ENCODE measurements at regions not wholly inside any gene's neighbourhood (a gene's known extent, or its start where the extent isn't known, plus 50 kb on each side); places are given as distances from the start of the nearest gene placed in this dataset.

DNA sequence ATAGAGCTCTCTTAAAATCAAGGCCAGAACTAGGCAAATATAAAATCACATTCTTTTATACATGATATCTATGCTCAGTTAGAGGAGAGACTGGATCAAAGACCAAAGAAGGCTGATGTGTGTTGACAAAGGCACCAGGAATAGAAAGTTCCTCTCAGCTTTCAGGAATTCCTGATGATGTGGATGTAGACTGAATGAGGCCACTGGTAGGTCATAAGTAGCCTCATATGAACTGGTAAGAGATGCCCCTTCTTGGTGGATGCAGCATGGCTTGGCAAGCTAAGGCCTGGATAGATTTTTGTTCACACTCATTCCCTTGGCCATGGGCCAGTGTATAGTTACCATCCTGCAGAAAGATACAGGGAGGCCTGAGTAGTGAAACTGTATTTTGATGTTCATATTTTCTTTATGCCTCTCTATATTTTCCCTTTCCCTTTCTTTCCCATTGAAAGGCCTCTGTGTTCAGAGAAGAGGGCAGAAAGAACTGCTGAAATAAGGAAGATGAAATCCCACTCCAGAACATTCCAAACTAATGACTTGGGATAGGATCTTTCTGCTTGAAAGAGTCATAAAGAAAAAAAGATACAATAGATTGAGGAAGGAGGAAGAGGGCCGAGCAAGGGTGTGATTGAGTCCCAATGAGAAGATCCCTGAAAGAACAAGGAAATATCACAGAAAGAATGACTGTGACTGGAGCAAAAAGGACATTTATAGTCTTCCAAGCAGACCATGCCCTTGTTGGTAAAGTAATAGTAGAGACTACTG lies 2182.7 kb upstream of the PIK3C3 start:
- no peaks in the 10 kb centered on the region for H3K36me3 ChIP-seq (ENCODE audit: control insufficient read depth in 2 of 2, insufficient read depth in 2 of 2, low read length in 2 of 2)
- H3K4me3 ChIP-seq (ENCODE audit: low read length in 2 of 2), result no peak overlapping the region
- H3K4me1 ChIP-seq (ENCODE audit: control insufficient read depth in 2 of 2, insufficient read depth in 2 of 2, low read length in 2 of 2), result peaks cover 0 to 3% of the 10 kb centered on the region in 2 donors
- H3K9ac ChIP-seq (ENCODE audit: low read depth in 1 of 2, low read length in 2 of 2), result no peak overlapping the region
- H3K27ac ChIP-seq (ENCODE audit: low read depth in 2 of 2, low read length in 2 of 2), result no peak overlapping the region
- H3K27me3 ChIP-seq (ENCODE audit: control insufficient read depth in 2 of 2, insufficient read depth in 2 of 2, low read length in 2 of 2), result no peaks in the 10 kb centered on the region
- no peaks in the 10 kb centered on the region for H3K9me3 ChIP-seq (ENCODE audit: control insufficient read depth in 2 of 2, low read length in 2 of 2)

DNA sequence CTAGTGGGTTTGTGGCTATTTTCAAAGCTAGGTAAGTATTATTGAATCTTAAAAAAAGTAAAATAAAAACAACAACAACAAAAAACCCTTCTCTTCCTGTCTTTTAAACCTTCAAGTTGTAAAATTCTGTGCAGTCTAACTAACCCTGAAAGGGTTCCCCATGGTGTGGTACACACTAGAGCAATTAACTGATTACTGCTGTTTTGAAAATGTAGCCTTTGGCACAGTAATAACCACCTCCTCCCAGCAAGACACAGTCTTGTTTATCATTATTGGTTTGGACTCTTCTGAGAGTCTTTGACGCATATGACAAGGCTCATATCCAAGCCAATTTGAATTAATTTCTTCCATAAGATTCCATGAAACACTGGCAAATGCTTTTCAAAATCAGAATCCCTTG lies 2184.6 kb upstream of the PIK3C3 start:
- Histone ChIP-seq H3K36me3 (ENCODE audit: control insufficient read depth in 2 of 2, insufficient read depth in 2 of 2, low read length in 2 of 2) (no peaks in the 10 kb centered on the region), H3K4me1 (ENCODE audit: control insufficient read depth in 2 of 2, insufficient read depth in 2 of 2, low read length in 2 of 2) (peaks cover 0 to 3% of the 10 kb centered on the region in 2 donors), H3K4me3 (ENCODE audit: low read length in 2 of 2) (no peak overlapping the region), H3K27me3 (ENCODE audit: control insufficient read depth in 2 of 2, insufficient read depth in 2 of 2, low read length in 2 of 2) (no peaks in the 10 kb centered on the region), H3K9me3 (ENCODE audit: control insufficient read depth in 2 of 2, low read length in 2 of 2) (no peaks in the 10 kb centered on the region), H3K9ac (ENCODE audit: low read depth in 1 of 2, low read length in 2 of 2) (no peak overlapping the region), H3K27ac (ENCODE audit: low read depth in 2 of 2, low read length in 2 of 2) (no peak overlapping the region)

GRCh38 chr18:39764873-39765272 lies 2190.2 kb upstream of the PIK3C3 start:
- Histone ChIP-seq H3K4me1 (ENCODE audit: control insufficient read depth in 2 of 2, insufficient read depth in 2 of 2, low read length in 2 of 2) (peaks cover 0 to 2% of the 10 kb centered on the region in 2 donors), H3K27ac (ENCODE audit: low read depth in 2 of 2, low read length in 2 of 2) (no peak overlapping the region), H3K9me3 (ENCODE audit: control insufficient read depth in 2 of 2, low read length in 2 of 2) (no peaks in the 10 kb centered on the region), H3K9ac (ENCODE audit: low read depth in 1 of 2, low read length in 2 of 2) (no peak overlapping the region), H3K27me3 (ENCODE audit: control insufficient read depth in 2 of 2, insufficient read depth in 2 of 2, low read length in 2 of 2) (no peaks in the 10 kb centered on the region), H3K4me3 (ENCODE audit: low read length in 2 of 2) (no peak overlapping the region), H3K36me3 (ENCODE audit: control insufficient read depth in 2 of 2, insufficient read depth in 2 of 2, low read length in 2 of 2) (no peaks in the 10 kb centered on the region)

GRCh38 chr18:39761273-39761672 lies 2193.8 kb upstream of the PIK3C3 start:
- Histone ChIP-seq H3K27me3 (ENCODE audit: control insufficient read depth in 2 of 2, insufficient read depth in 2 of 2, low read length in 2 of 2) (no peaks in the 10 kb centered on the region), H3K9ac (ENCODE audit: low read depth in 1 of 2, low read length in 2 of 2) (no peak overlapping the region), H3K9me3 (ENCODE audit: control insufficient read depth in 2 of 2, low read length in 2 of 2) (no peaks in the 10 kb centered on the region), H3K4me1 (ENCODE audit: control insufficient read depth in 2 of 2, insufficient read depth in 2 of 2, low read length in 2 of 2) (peaks cover 0 to 2% of the 10 kb centered on the region in 2 donors), H3K36me3 (ENCODE audit: control insufficient read depth in 2 of 2, insufficient read depth in 2 of 2, low read length in 2 of 2) (no peaks in the 10 kb centered on the region), H3K27ac (ENCODE audit: low read depth in 2 of 2, low read length in 2 of 2) (no peak overlapping the region), H3K4me3 (ENCODE audit: low read length in 2 of 2) (no peak overlapping the region)

GRCh38 chr18:39759926-39760325 lies 2194.3 kb upstream of the CELF4 start:
- Histone ChIP-seq H3K27me3 (ENCODE audit: control insufficient read depth in 2 of 2, insufficient read depth in 2 of 2, low read length in 2 of 2) (no peaks in the 10 kb centered on the region), H3K36me3 (ENCODE audit: control insufficient read depth in 2 of 2, insufficient read depth in 2 of 2, low read length in 2 of 2) (no peaks in the 10 kb centered on the region), H3K27ac (ENCODE audit: low read depth in 2 of 2, low read length in 2 of 2) (no peak overlapping the region), H3K4me1 (ENCODE audit: control insufficient read depth in 2 of 2, insufficient read depth in 2 of 2, low read length in 2 of 2) (peaks cover 0 to 2% of the 10 kb centered on the region in 2 donors), H3K4me3 (ENCODE audit: low read length in 2 of 2) (no peak overlapping the region), H3K9ac (ENCODE audit: low read depth in 1 of 2, low read length in 2 of 2) (no peak overlapping the region), H3K9me3 (ENCODE audit: control insufficient read depth in 2 of 2, low read length in 2 of 2) (no peaks in the 10 kb centered on the region)

GRCh38 chr18:39753178-39753577 lies 2187.6 kb upstream of the CELF4 start:
- Histone ChIP-seq H3K9me3 (ENCODE audit: control insufficient read depth in 2 of 2, low read length in 2 of 2) (no peaks in the 10 kb centered on the region), H3K4me3 (ENCODE audit: low read length in 2 of 2) (no peak overlapping the region), H3K4me1 (ENCODE audit: control insufficient read depth in 2 of 2, insufficient read depth in 2 of 2, low read length in 2 of 2) (no peaks in the 10 kb centered on the region), H3K9ac (ENCODE audit: low read depth in 1 of 2, low read length in 2 of 2) (no peak overlapping the region), H3K27me3 (ENCODE audit: control insufficient read depth in 2 of 2, insufficient read depth in 2 of 2, low read length in 2 of 2) (no peaks in the 10 kb centered on the region), H3K36me3 (ENCODE audit: control insufficient read depth in 2 of 2, insufficient read depth in 2 of 2, low read length in 2 of 2) (no peaks in the 10 kb centered on the region), H3K27ac (ENCODE audit: low read depth in 2 of 2, low read length in 2 of 2) (no peak overlapping the region)

GRCh38 chr18:39752351-39752750 lies 2186.8 kb upstream of the CELF4 start:
- Histone ChIP-seq H3K4me1 (ENCODE audit: control insufficient read depth in 2 of 2, insufficient read depth in 2 of 2, low read length in 2 of 2) (no peaks in the 10 kb centered on the region), H3K9ac (ENCODE audit: low read depth in 1 of 2, low read length in 2 of 2) (no peak overlapping the region), H3K9me3 (ENCODE audit: control insufficient read depth in 2 of 2, low read length in 2 of 2) (no peaks in the 10 kb centered on the region), H3K36me3 (ENCODE audit: control insufficient read depth in 2 of 2, insufficient read depth in 2 of 2, low read length in 2 of 2) (no peaks in the 10 kb centered on the region), H3K27me3 (ENCODE audit: control insufficient read depth in 2 of 2, insufficient read depth in 2 of 2, low read length in 2 of 2) (no peaks in the 10 kb centered on the region), H3K27ac (ENCODE audit: low read depth in 2 of 2, low read length in 2 of 2) (no peak overlapping the region), H3K4me3 (ENCODE audit: low read length in 2 of 2) (no peak overlapping the region)

- Histone ChIP-seq H3K9me3 (ENCODE audit: control insufficient read depth in 2 of 2, low read length in 2 of 2) (no peaks in the 10 kb centered on the region), H3K36me3 (ENCODE audit: control insufficient read depth in 2 of 2, insufficient read depth in 2 of 2, low read length in 2 of 2) (no peaks in the 10 kb centered on the region), H3K4me1 (ENCODE audit: control insufficient read depth in 2 of 2, insufficient read depth in 2 of 2, low read length in 2 of 2) (no peaks in the 10 kb centered on the region), H3K27me3 (ENCODE audit: control insufficient read depth in 2 of 2, insufficient read depth in 2 of 2, low read length in 2 of 2) (no peaks in the 10 kb centered on the region), H3K27ac (ENCODE audit: low read depth in 2 of 2, low read length in 2 of 2) (no peak overlapping the region), H3K9ac (ENCODE audit: low read depth in 1 of 2, low read length in 2 of 2) (no peak overlapping the region), H3K4me3 (ENCODE audit: low read length in 2 of 2) (no peak overlapping the region)
Measured at GRCh38 chr18:39751921-39752320, 2186.3 kb upstream of the CELF4 start.

- Histone ChIP-seq H3K36me3 (ENCODE audit: control insufficient read depth in 2 of 2, insufficient read depth in 2 of 2, low read length in 2 of 2) (no peaks in the 10 kb centered on the region), H3K27ac (ENCODE audit: low read depth in 2 of 2, low read length in 2 of 2) (no peak overlapping the region), H3K27me3 (ENCODE audit: control insufficient read depth in 2 of 2, insufficient read depth in 2 of 2, low read length in 2 of 2) (no peaks in the 10 kb centered on the region), H3K4me3 (ENCODE audit: low read length in 2 of 2) (no peak overlapping the region), H3K4me1 (ENCODE audit: control insufficient read depth in 2 of 2, insufficient read depth in 2 of 2, low read length in 2 of 2) (no peaks in the 10 kb centered on the region), H3K9ac (ENCODE audit: low read depth in 1 of 2, low read length in 2 of 2) (no peak overlapping the region), H3K9me3 (ENCODE audit: control insufficient read depth in 2 of 2, low read length in 2 of 2) (no peaks in the 10 kb centered on the region)
Measured at GRCh38 chr18:39751161-39751560, 2185.6 kb upstream of the CELF4 start.

DNA sequence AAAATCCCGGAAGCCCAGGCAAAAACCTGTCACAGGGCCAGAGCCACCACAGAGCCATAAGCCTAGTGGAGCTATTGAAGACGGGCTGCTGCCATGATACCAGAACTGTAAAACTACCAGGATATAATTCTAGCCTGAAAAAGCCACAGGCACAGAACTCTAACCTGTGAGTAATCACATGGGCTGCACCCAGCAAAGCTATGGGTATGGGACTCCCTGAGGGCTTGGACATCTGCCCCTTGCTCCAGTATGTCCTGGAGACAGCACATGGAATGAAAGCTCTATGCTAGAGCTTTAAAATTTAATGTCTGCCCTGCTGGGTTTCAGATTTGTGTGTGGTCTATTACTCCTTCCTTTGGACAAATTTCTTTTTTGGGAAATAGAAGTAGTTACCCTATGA lies 2183.6 kb upstream of the CELF4 start:
- H3K9me3 ChIP-seq (ENCODE audit: control insufficient read depth in 2 of 2, low read length in 2 of 2), result no peaks in the 10 kb centered on the region
- H3K27ac ChIP-seq (ENCODE audit: low read depth in 2 of 2, low read length in 2 of 2), result no peak overlapping the region
- no peaks in the 10 kb centered on the region for H3K27me3 ChIP-seq (ENCODE audit: control insufficient read depth in 2 of 2, insufficient read depth in 2 of 2, low read length in 2 of 2)
- H3K36me3 ChIP-seq (ENCODE audit: control insufficient read depth in 2 of 2, insufficient read depth in 2 of 2, low read length in 2 of 2), result no peaks in the 10 kb centered on the region
- H3K4me1 ChIP-seq (ENCODE audit: control insufficient read depth in 2 of 2, insufficient read depth in 2 of 2, low read length in 2 of 2), result no peaks in the 10 kb centered on the region
- no peak overlapping the region for H3K4me3 ChIP-seq (ENCODE audit: low read length in 2 of 2)
- no peak overlapping the region for H3K9ac ChIP-seq (ENCODE audit: low read depth in 1 of 2, low read length in 2 of 2)
